NCI-H524 (cell line): ENCODE measurements at regions not wholly inside any gene's neighbourhood (a gene's known extent, or its start where the extent isn't known, plus 50 kb on each side); places are given as distances from the start of the nearest gene placed in this dataset.
"Not testable (repeated sequence)": the region's sequence is repeated elsewhere in the genome, so short reads cannot be mapped to it uniquely, and the experiment has no call there.

Experiments used
- DNase-seq, 2 experiments: peaks; one replicate each; lab custom pipeline; 2025; lab: John Stamatoyannopoulos, UW

- no peak for DNase-seq
Measured at GRCh38 chr5:78726571-78726970, 78.0 kb upstream of the LHFPL2 start.

- no peak for DNase-seq
Measured at GRCh38 chr5:78726003-78726402, 77.4 kb upstream of the LHFPL2 start.

- no peak for DNase-seq
Measured at GRCh38 chr5:78724061-78724460, 75.5 kb upstream of the LHFPL2 start.

GRCh38 chr5:78720997-78721396 is 72.4 kb upstream of the LHFPL2 start:
- no peak for DNase-seq

- DNase-seq, result no peak
Measured at GRCh38 chr5:78720227-78720985, 71.8 kb upstream of the LHFPL2 start.

GRCh38 chr5:78719504-78720219 is 71.1 kb upstream of the LHFPL2 start:
- DNase-seq, result no peak

- no peak for DNase-seq
Measured at GRCh38 chr5:78718824-78719223, 70.3 kb upstream of the LHFPL2 start.

GRCh38 chr5:78717674-78718584 is 69.4 kb upstream of the LHFPL2 start:
- DNase-seq, result no peak

- DNase-seq, result no peak
Measured at GRCh38 chr5:78716206-78716605, 67.6 kb upstream of the LHFPL2 start.

GRCh38 chr5:78715351-78715750 is 66.8 kb upstream of the LHFPL2 start:
- not testable (repeated sequence) for DNase-seq

- not testable (repeated sequence) for DNase-seq
Measured at GRCh38 chr5:78711670-78712069, 63.1 kb upstream of the LHFPL2 start.

GRCh38 chr5:78709729-78710430 is 61.3 kb upstream of the LHFPL2 start:
- DNase-seq, result not testable (repeated sequence)

GRCh38 chr5:78706825-78707224 is 58.3 kb upstream of the LHFPL2 start:
- no peak for DNase-seq

GRCh38 chr5:78706381-78706780 is 57.8 kb upstream of the LHFPL2 start:
- DNase-seq, result no peak

GRCh38 chr5:78705826-78706225 is 57.3 kb upstream of the LHFPL2 start:
- no peak for DNase-seq

GRCh38 chr5:78701795-78702410 is 53.3 kb upstream of the LHFPL2 start:
- DNase-seq, result no peak

- no peak for DNase-seq
Measured at GRCh38 chr5:78699552-78700153, 51.1 kb upstream of the LHFPL2 start.

GRCh38 chr5:78698191-78698791 is 49.7 kb upstream of the LHFPL2 start:
- DNase-seq, result peak; percentile 6 to 45
